Activated CD4-positive, alpha-beta T cell treated with anti-CD3 and anti-CD28 coated beads for 36 hours (primary cell): ENCODE measurements at regions not wholly inside any gene's neighbourhood (a gene's known extent, or its start where the extent isn't known, plus 50 kb on each side); places are given as distances from the start of the nearest gene placed in this dataset.

Source experiments
- ATAC-seq: fragments of 200-7000 bp; cut with Tn5 transposase; one replicate; pipeline ENCODE4 v1.10.0; 2021; ENCODE audit warnings: mild to moderate bottlenecking, moderate library complexity
- CTCF ChIA-PET: fragments of 350-600 bp; sonication (Branson Sonifier 250); formaldehyde crosslinking; loops from one replicate; lab custom pipeline; 2021; ENCODE audit warnings: antibody characterized with exemption; lab: Charles Lee
- POLR2A ChIA-PET: fragments of 350-600 bp; sonication (Branson Sonifier 250); formaldehyde crosslinking; loops from one replicate; lab custom pipeline; 2021; ENCODE audit warnings: antibody characterized with exemption, inconsistent platforms; lab: Charles Lee
- DNase-seq: peaks from one replicate; pipeline ENCODE4 v3.0.0-alpha.2; 2020
- H3K27ac Mint-ChIP-seq: one replicate; pipeline ENCODE4 v1.8.0; 2021; ENCODE audit warnings: mixed read lengths
- H3K27me3 Mint-ChIP-seq: one replicate; pipeline ENCODE4 v1.8.0; 2021; ENCODE audit warnings: mixed read lengths
- H3K36me3 Mint-ChIP-seq: one replicate; pipeline ENCODE4 v1.8.0; 2021; ENCODE audit warnings: low read depth, mixed read lengths
- H3K4me1 Mint-ChIP-seq: one replicate; pipeline ENCODE4 v1.8.0; 2021; ENCODE audit warnings: mixed read lengths
- H3K4me3 Mint-ChIP-seq: one replicate; pipeline ENCODE4 v1.8.0; 2021; ENCODE audit warnings: mild to moderate bottlenecking, moderate library complexity, mixed read lengths
- H3K9me3 Mint-ChIP-seq: one replicate; pipeline ENCODE4 v1.8.0; 2021; ENCODE audit warnings: low read depth, mixed read lengths
- intact Hi-C, 2 experiments: fragments of 100-400 bp; cut with DNase I in 1 of 2; cut with micrococcal nuclease in 1 of 2; formaldehyde crosslinking; loops; one replicate each; pipeline versions ENCODE4 v1.14.2 to v1.15.1; 2022 to 2024; cut with DNase I, micrococcal nuclease

GRCh38 chr21:35414507-35415139 lies 365.5 kb upstream of the RUNX1 start:
- no peak overlapping the region for H3K4me3 Mint-ChIP-seq
- H3K27ac Mint-ChIP-seq: no peak overlapping the region
- no peaks in the 10 kb centered on the region for H3K9me3 Mint-ChIP-seq
- DNase-seq (no peak), ATAC-seq (no peak)
- H3K4me1 Mint-ChIP-seq: no peaks in the 10 kb centered on the region
- H3K27me3 Mint-ChIP-seq: peaks cover 11% of the 10 kb centered on the region
- POLR2A ChIA-PET: no interaction called here
- H3K36me3 Mint-ChIP-seq: no peaks in the 10 kb centered on the region
- intact Hi-C loops: loop anchor here in 1 of 2 experiments (5.0 kb wide), 1 partner anchor 522 kb away; no protein-coding TSS in a partner anchor
- CTCF ChIA-PET: no interaction called here

DNA sequence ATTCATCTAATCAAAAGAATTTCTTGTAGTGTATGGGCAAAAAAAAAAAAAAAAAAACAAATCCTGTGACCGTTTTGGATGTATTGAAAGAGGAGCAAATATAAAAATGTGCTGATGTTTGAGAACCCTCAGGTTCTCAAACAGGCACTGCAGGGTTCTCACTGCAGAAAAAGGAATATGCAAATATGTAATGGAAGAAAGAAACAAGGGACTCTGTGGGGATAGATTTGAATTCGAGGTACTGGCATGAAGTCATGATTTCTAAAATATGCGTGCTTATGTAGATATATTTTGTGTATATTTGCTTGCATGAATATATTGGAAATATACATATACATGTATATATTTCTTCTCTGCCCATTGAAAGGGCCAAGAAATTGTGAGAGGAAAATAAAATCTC lies 365.0 kb upstream of the RUNX1 start:
- CTCF ChIA-PET: no interaction called here
- no peaks in the 10 kb centered on the region for H3K9me3 Mint-ChIP-seq
- DNase-seq: no peak
- H3K36me3 Mint-ChIP-seq: no peaks in the 10 kb centered on the region
- H3K27me3 Mint-ChIP-seq: peaks cover 11% of the 10 kb centered on the region
- no peak for ATAC-seq
- POLR2A ChIA-PET: no interaction called here
- no peak overlapping the region for H3K4me3 Mint-ChIP-seq
- no peaks in the 10 kb centered on the region for H3K4me1 Mint-ChIP-seq
- intact Hi-C loops: no loop called here
- no peak overlapping the region for H3K27ac Mint-ChIP-seq

DNA sequence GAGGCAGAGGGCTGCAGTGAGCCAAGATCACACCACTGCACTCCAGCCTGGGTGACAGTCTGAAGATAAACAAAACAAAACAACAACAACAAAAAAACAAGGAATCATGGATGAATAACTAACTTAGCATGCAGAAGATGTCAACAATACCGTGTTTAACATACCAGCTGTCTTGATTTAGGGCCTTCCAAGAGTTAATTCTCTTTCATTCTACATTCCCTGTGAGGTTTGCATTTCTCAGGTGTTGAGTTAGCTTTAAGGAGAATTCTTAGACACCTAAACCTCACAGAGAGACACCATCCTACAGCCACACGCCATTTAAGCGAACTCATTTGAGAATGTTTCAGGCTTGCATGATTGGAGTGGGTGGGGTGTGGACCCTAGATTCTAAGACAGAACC lies 363.1 kb upstream of the RUNX1 start:
- no peaks in the 10 kb centered on the region for H3K9me3 Mint-ChIP-seq
- H3K27me3 Mint-ChIP-seq: peaks cover 11% of the 10 kb centered on the region
- ATAC-seq (no peak), DNase-seq (no peak)
- ChIA-PET CTCF (interaction anchor here (0.6 to 0.9 kb wide), 2 partner anchors 667 to 717 kb away, joined by 3 to 4 read pairs; no protein-coding TSS in a partner anchor), POLR2A (no interaction called here)
- no peak overlapping the region for H3K4me3 Mint-ChIP-seq
- intact Hi-C loops: no loop called here
- no peak overlapping the region for H3K27ac Mint-ChIP-seq
- no peaks in the 10 kb centered on the region for H3K36me3 Mint-ChIP-seq
- peaks cover 2% of the 10 kb centered on the region for H3K4me1 Mint-ChIP-seq

- Mint-ChIP-seq H3K4me1 (peaks cover 2% of the 10 kb centered on the region), H3K9me3 (no peaks in the 10 kb centered on the region), H3K4me3 (no peak overlapping the region)
These were observed 362.3 kb upstream of the RUNX1 start for GRCh38 chr21:35411434-35411833.

DNA sequence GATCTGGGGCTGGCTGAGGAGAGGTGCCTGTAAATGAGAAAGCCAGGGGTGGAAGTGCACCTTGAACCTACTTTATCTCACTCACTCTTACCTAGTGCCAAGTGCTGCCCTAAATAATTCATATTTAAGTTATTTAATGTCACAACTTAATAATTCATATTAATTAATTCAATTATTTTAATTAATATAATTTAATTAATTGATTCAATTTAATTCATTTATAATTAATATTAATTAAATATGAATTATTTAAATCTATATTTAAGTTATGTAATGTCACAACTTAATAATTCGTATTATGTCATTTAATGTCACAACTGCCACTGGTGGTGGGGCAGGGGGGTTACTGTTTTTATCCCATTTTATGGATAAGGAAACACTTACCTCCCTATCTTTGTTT lies 361.6 kb upstream of the RUNX1 start:
- Mint-ChIP-seq H3K4me3 (no peak overlapping the region), H3K36me3 (no peaks in the 10 kb centered on the region), H3K27me3 (peaks cover 11% of the 10 kb centered on the region), H3K9me3 (no peaks in the 10 kb centered on the region), H3K27ac (no peak overlapping the region), H3K4me1 (peaks cover 2% of the 10 kb centered on the region)
- ChIA-PET POLR2A (no interaction called here), CTCF (no interaction called here)
- intact Hi-C loops: no loop called here
- no peak for DNase-seq
- ATAC-seq: no peak

More at GRCh38 chr21:35411434-35411833, 362.3 kb upstream of the RUNX1 start:
- Mint-ChIP-seq H3K27ac (no peak overlapping the region), H3K27me3 (peaks cover 11% of the 10 kb centered on the region), H3K36me3 (no peaks in the 10 kb centered on the region)
- ChIA-PET POLR2A (no interaction called here), CTCF (interaction anchor here (0.6 kb wide), 1 partner anchor 716 kb away, joined by 3 read pairs; no protein-coding TSS in a partner anchor)
- intact Hi-C loops: no loop called here
- no peak for DNase-seq
- no peak for ATAC-seq

DNA sequence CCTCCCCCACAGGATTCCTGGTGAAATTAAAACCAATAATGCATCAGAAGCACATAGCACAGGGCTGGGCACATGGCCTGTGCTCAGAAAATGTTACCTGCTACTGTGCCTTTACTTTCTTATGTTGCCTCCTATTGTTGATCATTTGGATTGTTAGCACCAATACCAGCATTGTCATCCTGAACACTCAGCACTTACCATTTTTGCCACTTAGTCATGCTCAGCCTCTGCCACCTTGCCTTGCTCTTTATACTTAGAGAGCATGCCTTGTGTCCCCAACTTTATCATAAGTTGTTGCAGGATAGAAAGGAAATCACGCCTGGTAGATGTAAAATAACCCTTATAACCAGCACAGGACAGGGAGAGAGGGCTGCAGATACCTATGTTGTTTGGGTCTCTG lies 361.0 kb upstream of the RUNX1 start:
- intact Hi-C loops: no loop called here
- POLR2A ChIA-PET: no interaction called here
- Mint-ChIP-seq H3K4me3 (no peak overlapping the region), H3K36me3 (no peaks in the 10 kb centered on the region), H3K27ac (no peak overlapping the region), H3K9me3 (no peaks in the 10 kb centered on the region), H3K4me1 (peaks cover 2% of the 10 kb centered on the region), H3K27me3 (peaks cover 11% of the 10 kb centered on the region)
- CTCF ChIA-PET: no interaction called here
- ATAC-seq: no peak
- DNase-seq: no peak

DNA sequence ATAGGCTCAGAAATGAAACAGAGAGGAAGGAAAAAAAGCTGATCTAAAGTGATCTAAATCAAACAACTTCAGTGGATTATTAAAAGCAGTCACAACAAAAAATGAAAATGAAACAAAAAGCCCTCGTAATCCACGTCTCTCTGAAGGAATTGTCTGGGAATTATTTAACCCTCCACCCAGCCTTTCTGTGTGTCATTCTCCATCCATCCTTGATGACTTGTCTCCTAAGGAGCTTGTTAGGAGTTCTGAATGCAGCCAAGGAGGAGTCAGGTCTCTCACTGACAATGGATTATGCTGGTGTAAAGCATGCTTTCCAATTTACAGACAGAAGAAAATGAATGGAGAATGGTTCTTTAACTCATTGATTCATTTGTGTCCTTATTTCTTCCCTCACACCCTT lies 359.3 kb upstream of the RUNX1 start:
- ATAC-seq: no peak
- Mint-ChIP-seq H3K4me3 (no peak overlapping the region), H3K27ac (no peak overlapping the region), H3K36me3 (no peaks in the 10 kb centered on the region), H3K9me3 (no peaks in the 10 kb centered on the region), H3K27me3 (peaks cover 5% of the 10 kb centered on the region), H3K4me1 (peaks cover 6% of the 10 kb centered on the region)
- CTCF ChIA-PET: interaction anchor here (0.6 to 0.8 kb wide), 4 partner anchors 14 to 581 kb away, joined by 3 to 4 read pairs (median 3); no protein-coding TSS in a partner anchor
- no peak for DNase-seq
- intact Hi-C loops: loop anchor here in 1 of 2 experiments (10.0 kb wide), 1 partner anchor 436 kb away; no protein-coding TSS in a partner anchor
- POLR2A ChIA-PET: no interaction called here

DNA sequence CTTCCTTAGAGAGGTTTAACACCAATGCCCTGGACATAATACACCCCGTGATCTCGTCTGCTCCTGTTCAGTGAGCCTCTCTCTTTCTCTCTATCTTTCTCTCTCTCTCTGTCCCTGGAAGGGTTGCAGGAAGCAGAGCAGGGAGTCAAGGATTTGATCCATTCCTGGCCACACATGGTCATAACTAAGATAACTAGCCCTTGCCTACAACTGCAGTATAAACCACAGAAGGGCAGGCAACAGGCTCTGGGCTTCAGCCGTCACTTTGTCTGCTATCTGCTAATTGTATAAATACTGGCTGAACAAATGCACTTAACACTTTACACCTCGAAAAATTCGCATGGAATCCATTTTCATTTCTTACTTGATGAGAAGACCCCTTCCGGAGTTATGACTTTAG lies 357.5 kb upstream of the RUNX1 start:
- no peak for DNase-seq
- intact Hi-C loops: loop anchor here in 1 of 2 experiments (10.0 kb wide), 1 partner anchor 438 kb away; no protein-coding TSS in a partner anchor
- no peak for ATAC-seq
- peaks cover 6% of the 10 kb centered on the region for H3K4me1 Mint-ChIP-seq
- H3K4me3 Mint-ChIP-seq: no peak overlapping the region
- ChIA-PET POLR2A (no interaction called here), CTCF (no interaction called here)
- H3K27me3 Mint-ChIP-seq: peaks cover 5% of the 10 kb centered on the region
- H3K36me3 Mint-ChIP-seq: no peaks in the 10 kb centered on the region
- H3K9me3 Mint-ChIP-seq: no peaks in the 10 kb centered on the region
- no peak overlapping the region for H3K27ac Mint-ChIP-seq

DNA sequence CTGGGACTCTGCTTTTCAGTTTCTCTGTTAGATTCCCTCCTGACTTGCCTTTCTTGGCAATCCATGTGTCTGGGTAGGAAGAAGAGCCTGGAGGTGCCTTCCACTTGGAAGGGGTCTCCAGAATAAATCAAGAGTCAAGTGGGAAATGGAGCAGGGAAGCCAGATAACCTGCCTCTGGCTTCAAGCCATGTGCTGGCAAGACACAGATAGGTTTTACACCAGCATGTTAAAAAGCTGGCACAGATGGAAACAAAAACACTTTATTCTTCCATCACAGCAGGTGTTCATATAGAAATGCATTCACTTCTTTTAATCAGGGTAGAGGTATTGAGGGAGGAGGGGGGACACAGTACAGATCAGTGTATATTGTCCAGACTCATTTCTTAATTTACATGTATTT lies 356.9 kb upstream of the RUNX1 start:
- H3K27ac Mint-ChIP-seq: no peak overlapping the region
- intact Hi-C loops: loop anchor here in 1 of 2 experiments (10.0 kb wide), 1 partner anchor 439 kb away; no protein-coding TSS in a partner anchor
- no peak overlapping the region for H3K4me3 Mint-ChIP-seq
- ChIA-PET POLR2A (no interaction called here), CTCF (no interaction called here)
- DNase-seq (no peak), ATAC-seq (no peak)
- H3K9me3 Mint-ChIP-seq: no peaks in the 10 kb centered on the region
- peaks cover 6% of the 10 kb centered on the region for H3K4me1 Mint-ChIP-seq
- H3K27me3 Mint-ChIP-seq: peaks cover 2% of the 10 kb centered on the region
- no peaks in the 10 kb centered on the region for H3K36me3 Mint-ChIP-seq

GRCh38 chr21:35404247-35404646 lies 355.1 kb upstream of the RUNX1 start:
- ChIA-PET POLR2A (interaction anchor here (0.6 kb wide), 1 partner anchor 369 kb away, joined by 4 read pairs; no protein-coding TSS in a partner anchor), CTCF (interaction anchor here (0.6 kb wide), 1 partner anchor 600 kb away, joined by 3 read pairs; no protein-coding TSS in a partner anchor)
- peaks cover 16% of the 10 kb centered on the region for H3K4me1 Mint-ChIP-seq
- peaks cover 2% of the 10 kb centered on the region for H3K27me3 Mint-ChIP-seq
- DNase-seq (no peak), ATAC-seq (no peak)
- no peak overlapping the region for H3K4me3 Mint-ChIP-seq
- intact Hi-C loops: loop anchor here (5.0 to 10.0 kb wide), 6 partner anchors 152 to 712 kb away; no protein-coding TSS in a partner anchor
- H3K27ac Mint-ChIP-seq: no peak overlapping the region
- H3K9me3 Mint-ChIP-seq: no peaks in the 10 kb centered on the region
- no peaks in the 10 kb centered on the region for H3K36me3 Mint-ChIP-seq

DNA sequence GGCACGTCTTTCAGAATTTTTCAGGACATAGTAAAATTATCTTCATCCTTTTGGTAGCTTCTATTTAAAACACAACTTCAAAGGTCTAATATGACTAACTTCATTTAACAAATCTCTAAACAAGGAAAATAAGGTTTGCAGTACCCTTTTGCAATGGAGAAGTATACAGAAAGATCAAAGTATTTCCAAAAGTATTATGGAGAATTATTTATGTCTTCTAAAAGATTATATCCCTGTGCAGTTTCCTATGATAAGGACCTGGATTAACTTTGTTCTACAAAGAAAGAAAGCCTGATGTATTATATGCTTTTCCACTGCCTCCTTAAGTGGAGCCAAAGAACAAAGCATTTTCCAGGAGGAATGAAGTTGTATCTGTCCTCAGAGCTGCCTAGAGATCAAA lies 353.0 kb upstream of the RUNX1 start:
- no peak for DNase-seq
- ChIA-PET CTCF (interaction anchor here (1.3 to 3.2 kb wide), 4 partner anchors 16 to 517 kb away, joined by 3 to 17 read pairs (median 8); no protein-coding TSS in a partner anchor), POLR2A (interaction anchor here (1.1 kb wide), 1 partner anchor 387 kb away, joined by 3 read pairs; no protein-coding TSS in a partner anchor)
- Mint-ChIP-seq H3K27ac (no peak overlapping the region), H3K36me3 (no peaks in the 10 kb centered on the region), H3K9me3 (no peaks in the 10 kb centered on the region), H3K4me3 (no peak overlapping the region), H3K4me1 (peaks cover 25% of the 10 kb centered on the region), H3K27me3 (peaks cover 2% of the 10 kb centered on the region)
- ATAC-seq: no peak
- intact Hi-C loops: loop anchor here (5.0 to 10.0 kb wide), 6 partner anchors 150 to 710 kb away; no protein-coding TSS in a partner anchor
